GM12872 (cell line): ENCODE measurements at regions not wholly inside any gene's neighbourhood (a gene's known extent, or its start where the extent isn't known, plus 50 kb on each side); places are given as distances from the start of the nearest gene placed in this dataset.

Experiments
- CTCF ChIP-seq: IDR thresholded peaks from 3 replicates; pipeline ENCODE4 v1.5.1; 2011; ENCODE audit warnings: low read depth, mild to moderate bottlenecking, low read length, moderate library complexity; ENCODE audit not compliant: insufficient read depth

GRCh38 chr1:68785328-68785727 is 288.4 kb upstream of the DEPDC1 start:
- TF ChIP-seq CTCF = no peak

- TF ChIP-seq CTCF = no peak
These were observed 291.9 kb upstream of the DEPDC1 start for GRCh38 chr1:68788762-68789161.

- TF ChIP-seq CTCF = no peak
These were observed 294.9 kb upstream of the DEPDC1 start for GRCh38 chr1:68791800-68792199.

GRCh38 chr1:68795956-68796355 is 299.1 kb upstream of the DEPDC1 start:
- TF ChIP-seq CTCF = no peak

GRCh38 chr1:68796888-68797287 is 300.0 kb upstream of the DEPDC1 start:
- no peak for TF ChIP-seq CTCF

- TF ChIP-seq CTCF = no peak
These were observed 301.2 kb upstream of the DEPDC1 start for GRCh38 chr1:68798071-68798470.

GRCh38 chr1:68799096-68799495 is 302.2 kb upstream of the DEPDC1 start:
- TF ChIP-seq CTCF = no peak

- no peak for TF ChIP-seq CTCF
These were observed 303.3 kb upstream of the DEPDC1 start for GRCh38 chr1:68800182-68800581.
